ENCODE measurements at regions not wholly inside any gene's neighbourhood (a gene's known extent, or its start where the extent isn't known, plus 50 kb on each side); places are given as distances from the start of the nearest gene placed in this dataset.

DNA sequence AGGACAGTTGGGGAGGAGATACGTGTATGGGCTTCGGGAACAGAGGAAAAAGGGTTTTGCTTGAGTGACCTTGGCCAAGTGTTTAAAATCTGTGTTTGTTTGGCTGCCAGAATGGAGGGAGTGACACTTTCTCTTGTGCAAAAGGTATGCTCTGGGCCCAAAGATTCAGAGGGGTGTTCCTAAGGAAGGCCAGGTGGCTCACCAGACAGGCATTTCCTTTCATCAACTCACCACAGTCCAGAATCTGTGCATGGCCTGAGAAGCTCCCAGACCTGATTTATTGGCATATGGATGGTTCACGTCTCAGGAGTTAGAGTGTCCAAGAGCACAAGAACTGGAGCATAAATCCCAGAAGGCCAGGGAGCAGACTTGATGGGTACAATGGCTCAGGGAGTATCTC, 53.4 kb upstream of the NLK start:
- TF ChIP-seq, protein P1, sequence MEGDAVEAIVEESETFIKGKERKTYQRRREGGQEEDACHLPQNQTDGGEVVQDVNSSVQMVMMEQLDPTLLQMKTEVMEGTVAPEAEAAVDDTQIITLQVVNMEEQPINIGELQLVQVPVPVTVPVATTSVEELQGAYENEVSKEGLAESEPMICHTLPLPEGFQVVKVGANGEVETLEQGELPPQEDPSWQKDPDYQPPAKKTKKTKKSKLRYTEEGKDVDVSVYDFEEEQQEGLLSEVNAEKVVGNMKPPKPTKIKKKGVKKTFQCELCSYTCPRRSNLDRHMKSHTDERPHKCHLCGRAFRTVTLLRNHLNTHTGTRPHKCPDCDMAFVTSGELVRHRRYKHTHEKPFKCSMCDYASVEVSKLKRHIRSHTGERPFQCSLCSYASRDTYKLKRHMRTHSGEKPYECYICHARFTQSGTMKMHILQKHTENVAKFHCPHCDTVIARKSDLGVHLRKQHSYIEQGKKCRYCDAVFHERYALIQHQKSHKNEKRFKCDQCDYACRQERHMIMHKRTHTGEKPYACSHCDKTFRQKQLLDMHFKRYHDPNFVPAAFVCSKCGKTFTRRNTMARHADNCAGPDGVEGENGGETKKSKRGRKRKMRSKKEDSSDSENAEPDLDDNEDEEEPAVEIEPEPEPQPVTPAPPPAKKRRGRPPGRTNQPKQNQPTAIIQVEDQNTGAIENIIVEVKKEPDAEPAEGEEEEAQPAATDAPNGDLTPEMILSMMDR (IDR thresholded peaks at IDR 0.05; ENCODE audit: low read length): no peak
- TF ChIP-seq EZH2 (optimal IDR thresholded peaks at IDR 0.05; ENCODE audit: low read depth, low read length): no peak
